Osteocyte (in vitro differentiated cells): ENCODE measurements at regions not wholly inside any gene's neighbourhood (a gene's known extent, or its start where the extent isn't known, plus 50 kb on each side); places are given as distances from the start of the nearest gene placed in this dataset.

Experiments
- DNase-seq: peaks from one replicate; pipeline ENCODE4 v3.0.0; 2021; ENCODE audit warnings: mixed read lengths; ENCODE audit not compliant: unreplicated experiment; ENCODE audit errors: extremely low spot score
- H3K27ac Mint-ChIP-seq: one replicate; pipeline ENCODE4 v1.8.0; 2021; ENCODE audit warnings: mild to moderate bottlenecking, mixed read lengths; ENCODE audit not compliant: unreplicated experiment
- H3K27me3 Mint-ChIP-seq: one replicate; pipeline ENCODE4 v1.8.0; 2021; ENCODE audit warnings: mixed read lengths; ENCODE audit not compliant: unreplicated experiment
- H3K36me3 Mint-ChIP-seq: one replicate; pipeline ENCODE4 v1.8.0; 2021; ENCODE audit warnings: mixed read lengths; ENCODE audit not compliant: unreplicated experiment
- H3K4me1 Mint-ChIP-seq: one replicate; pipeline ENCODE4 v1.8.0; 2021; ENCODE audit warnings: mixed read lengths; ENCODE audit not compliant: unreplicated experiment
- H3K4me3 Mint-ChIP-seq: one replicate; pipeline ENCODE4 v1.8.0; 2021; ENCODE audit warnings: mild to moderate bottlenecking, moderate library complexity, mixed read lengths; ENCODE audit not compliant: unreplicated experiment
- H3K9me3 Mint-ChIP-seq: one replicate; pipeline ENCODE4 v1.8.0; 2021; ENCODE audit warnings: mixed read lengths; ENCODE audit not compliant: unreplicated experiment
- CTCF ChIP-seq: fragments of 200-600 bp; sonication (generic); IDR thresholded peaks from 2 replicates; pipeline ENCODE4 v1.5.0; 2021; ENCODE audit warnings: antibody characterized with exemption, mild to moderate bottlenecking, moderate library complexity

GRCh38 chr11:59263225-59263894 lies 50.6 kb upstream of the MPEG1 start:
- no peak for TF ChIP-seq CTCF
- Mint-ChIP-seq H3K9me3 (no peaks in the 10 kb centered on the region), H3K27ac (no peak overlapping the region), H3K27me3 (peaks cover 6% of the 10 kb centered on the region), H3K4me1 (no peaks in the 10 kb centered on the region), H3K36me3 (no peaks in the 10 kb centered on the region), H3K4me3 (no peak overlapping the region)
- DNase-seq: no peak
